Natural killer cell (primary cell): ENCODE measurements at regions not wholly inside any gene's neighbourhood (a gene's known extent, or its start where the extent isn't known, plus 50 kb on each side); places are given as distances from the start of the nearest gene placed in this dataset.

Experiments used
- ATAC-seq, 3 donors: fragments of 150-1000 bp in 2 of 3; fragments of 200-7000 bp in 1 of 3; cut with Tn5 transposase; 1 replicate in 1 of 3; 2 replicates in 2 of 3; pipeline ENCODE4 v1.10.0; 2021; ENCODE audit warnings: mild to moderate bottlenecking in 2 of 3, moderate library complexity in 2 of 3
- DNase-seq, 2 donors: peaks; one replicate each; pipeline versions ENCODE4 v3.0.0 to v3.0.0-alpha.2; 2013 to 2021; ENCODE audit warnings: mixed read lengths in 1 of 2
- H3K27ac ChIP-seq: one replicate; pipeline ENCODE4 v1.5.1; 2013; ENCODE audit warnings: mild to moderate bottlenecking, low read length
- H3K27me3 ChIP-seq: one replicate; pipeline ENCODE4 v1.6.1; 2013; ENCODE audit warnings: low read length; ENCODE audit not compliant: control insufficient read depth, insufficient read depth
- H3K36me3 ChIP-seq: one replicate; pipeline ENCODE4 v1.6.1; 2013; ENCODE audit warnings: low read length; ENCODE audit not compliant: control insufficient read depth, insufficient read depth
- H3K4me1 ChIP-seq: one replicate; pipeline ENCODE4 v1.6.1; 2013; ENCODE audit warnings: low read length; ENCODE audit not compliant: control insufficient read depth, insufficient read depth
- H3K4me3 ChIP-seq: one replicate; pipeline ENCODE4 v1.5.1; 2013; ENCODE audit warnings: low read length
- H3K9me3 ChIP-seq: one replicate; pipeline ENCODE4 v1.6.1; 2013; ENCODE audit warnings: low read length; ENCODE audit not compliant: control insufficient read depth, insufficient read depth
- H3K27ac Mint-ChIP-seq, 2 donors: one replicate each; pipeline ENCODE4 v1.8.0; 2022; ENCODE audit warnings: mild to moderate bottlenecking in 2 of 2, mixed read lengths in 2 of 2, moderate library complexity in 1 of 2
- H3K27me3 Mint-ChIP-seq, 2 donors: one replicate each; pipeline ENCODE4 v1.8.0; 2022; ENCODE audit warnings: low read depth in 2 of 2, mixed read lengths in 2 of 2
- H3K36me3 Mint-ChIP-seq: one replicate; pipeline ENCODE4 v1.8.0; 2022; ENCODE audit warnings: mixed read lengths
- H3K4me1 Mint-ChIP-seq, 2 donors: one replicate each; pipeline ENCODE4 v1.8.0; 2022; ENCODE audit warnings: mixed read lengths in 2 of 2
- H3K4me3 Mint-ChIP-seq: one replicate; pipeline ENCODE4 v1.8.0; 2022; ENCODE audit warnings: mild to moderate bottlenecking, moderate library complexity, mixed read lengths
- H3K9me3 Mint-ChIP-seq, 2 donors: one replicate each; pipeline ENCODE4 v1.8.0; 2022; ENCODE audit warnings: mixed read lengths in 2 of 2
- WGBS: methylation state at CpG from one replicate; pipeline ENCODE4 v1.1.7; 2013; ENCODE audit warnings: missing lambda C conversion rate; ENCODE audit not compliant: insufficient coverage; 5-methylcytosine and 5-hydroxymethylcytosine counted together
- intact Hi-C: fragments of 100-400 bp; cut with micrococcal nuclease; formaldehyde crosslinking; loops from one replicate; pipeline ENCODE4 v1.14.2; 2022
- TF ChIP-seq, protein P1 (sequence below): fragments of 200-600 bp; IDR thresholded peaks from one replicate; pipeline ENCODE4 v1.8.0; 2022; ENCODE audit warnings: antibody characterized with exemption

DNA sequence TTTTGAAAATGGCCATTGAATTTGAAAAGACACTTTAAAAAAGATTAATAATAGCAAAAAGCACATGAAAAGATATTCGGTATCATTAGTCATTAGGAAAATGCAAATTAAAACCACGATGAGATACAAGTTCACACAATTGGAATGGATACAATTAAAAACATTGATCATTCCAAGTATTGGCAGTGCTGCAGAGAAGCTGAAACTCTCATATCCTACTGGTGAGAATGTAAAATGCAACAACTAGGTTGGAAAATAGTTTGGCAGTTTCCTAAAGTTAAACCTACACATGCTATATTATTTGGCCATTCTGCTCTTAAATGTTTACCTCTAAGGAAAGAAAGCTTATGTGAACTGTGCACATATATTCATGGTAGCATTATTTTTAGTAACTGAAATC is 838.7 kb upstream of the PRMT6 start:
- TF ChIP-seq, protein P1, sequence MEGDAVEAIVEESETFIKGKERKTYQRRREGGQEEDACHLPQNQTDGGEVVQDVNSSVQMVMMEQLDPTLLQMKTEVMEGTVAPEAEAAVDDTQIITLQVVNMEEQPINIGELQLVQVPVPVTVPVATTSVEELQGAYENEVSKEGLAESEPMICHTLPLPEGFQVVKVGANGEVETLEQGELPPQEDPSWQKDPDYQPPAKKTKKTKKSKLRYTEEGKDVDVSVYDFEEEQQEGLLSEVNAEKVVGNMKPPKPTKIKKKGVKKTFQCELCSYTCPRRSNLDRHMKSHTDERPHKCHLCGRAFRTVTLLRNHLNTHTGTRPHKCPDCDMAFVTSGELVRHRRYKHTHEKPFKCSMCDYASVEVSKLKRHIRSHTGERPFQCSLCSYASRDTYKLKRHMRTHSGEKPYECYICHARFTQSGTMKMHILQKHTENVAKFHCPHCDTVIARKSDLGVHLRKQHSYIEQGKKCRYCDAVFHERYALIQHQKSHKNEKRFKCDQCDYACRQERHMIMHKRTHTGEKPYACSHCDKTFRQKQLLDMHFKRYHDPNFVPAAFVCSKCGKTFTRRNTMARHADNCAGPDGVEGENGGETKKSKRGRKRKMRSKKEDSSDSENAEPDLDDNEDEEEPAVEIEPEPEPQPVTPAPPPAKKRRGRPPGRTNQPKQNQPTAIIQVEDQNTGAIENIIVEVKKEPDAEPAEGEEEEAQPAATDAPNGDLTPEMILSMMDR: no peak
- peaks cover 8% of the 10 kb centered on the region for H3K36me3 Mint-ChIP-seq
- H3K9me3 Mint-ChIP-seq: peaks cover 11% of the 10 kb centered on the region in 2 donors
- no peaks in the 10 kb centered on the region for H3K4me1 Mint-ChIP-seq
- H3K27me3 ChIP-seq: no peaks in the 10 kb centered on the region
- intact Hi-C loops: no loop called here
- no peaks in the 10 kb centered on the region for H3K36me3 ChIP-seq
- H3K9me3 ChIP-seq: no peaks in the 10 kb centered on the region
- no peak overlapping the region for H3K27ac ChIP-seq
- H3K4me3 ChIP-seq: no peak overlapping the region
- no peak for DNase-seq
- no peak for ATAC-seq
- WGBS: 60% methylated on average over 2 of the region's 2 CpGs
- H3K4me3 Mint-ChIP-seq: no peak overlapping the region
- H3K27me3 Mint-ChIP-seq: no peaks in the 10 kb centered on the region
- H3K27ac Mint-ChIP-seq: no peak overlapping the region
- no peaks in the 10 kb centered on the region for H3K4me1 ChIP-seq

- Histone ChIP-seq H3K9me3 (no peaks in the 10 kb centered on the region), H3K27ac (no peak overlapping the region), H3K4me1 (no peaks in the 10 kb centered on the region), H3K4me3 (no peak overlapping the region), H3K36me3 (no peaks in the 10 kb centered on the region), H3K27me3 (no peaks in the 10 kb centered on the region)
- Mint-ChIP-seq H3K9me3 (peaks cover 7% of the 10 kb centered on the region in 2 donors), H3K4me3 (no peak overlapping the region), H3K27ac (no peak overlapping the region), H3K36me3 (peaks cover 8% of the 10 kb centered on the region), H3K27me3 (no peaks in the 10 kb centered on the region), H3K4me1 (no peaks in the 10 kb centered on the region)
- ATAC-seq (no peak), DNase-seq (no peak)
- TF ChIP-seq, protein P1: no peak
- WGBS: 69% methylated on average over 4 of the region's 4 CpGs
- intact Hi-C loops: no loop called here
Measured at GRCh38 chr1:106222403-106222802, 834.1 kb upstream of the PRMT6 start.

- intact Hi-C loops: no loop called here
- no peak overlapping the region for H3K27ac Mint-ChIP-seq
- WGBS: no CpG with 5 or more reads among the region's 1 CpG
Measured at GRCh38 chr1:106223213-106223612, 833.3 kb upstream of the PRMT6 start.

DNA sequence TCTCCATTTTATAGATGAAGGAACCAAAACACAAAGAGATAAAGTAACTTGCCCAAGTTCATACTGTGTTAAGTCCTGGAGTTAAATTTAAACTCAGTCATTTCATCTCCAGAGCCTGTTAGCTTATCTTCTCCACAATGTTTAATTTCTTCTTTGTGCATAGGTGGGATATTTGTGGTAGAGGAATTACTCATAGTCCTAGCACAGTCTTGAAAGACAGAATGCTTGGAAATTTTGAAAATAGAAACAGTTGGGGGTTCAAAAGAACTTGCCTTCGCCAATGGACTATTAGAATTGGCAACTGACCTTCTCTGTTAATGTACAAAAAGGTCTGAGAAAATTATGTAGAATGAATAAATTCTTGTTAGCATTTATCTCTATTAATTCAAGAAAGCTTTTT is 832.0 kb upstream of the PRMT6 start:
- ATAC-seq: no peak
- TF ChIP-seq, protein P1: no peak
- DNase-seq: no peak
- Histone ChIP-seq H3K27ac (no peak overlapping the region), H3K27me3 (no peaks in the 10 kb centered on the region), H3K9me3 (no peaks in the 10 kb centered on the region), H3K36me3 (no peaks in the 10 kb centered on the region), H3K4me1 (no peaks in the 10 kb centered on the region), H3K4me3 (no peak overlapping the region)
- Mint-ChIP-seq H3K4me1 (no peaks in the 10 kb centered on the region), H3K9me3 (peaks cover 7 to 12% of the 10 kb centered on the region in 2 donors), H3K36me3 (peaks cover 8% of the 10 kb centered on the region), H3K27ac (no peak overlapping the region), H3K27me3 (no peaks in the 10 kb centered on the region), H3K4me3 (no peak overlapping the region)
- 82% methylated on average over 1 of the region's 1 CpG for WGBS
- intact Hi-C loops: no loop called here

More at GRCh38 chr1:106223213-106223612, 833.3 kb upstream of the PRMT6 start:
- Mint-ChIP-seq H3K9me3 (peaks cover 7% of the 10 kb centered on the region in 2 donors), H3K27me3 (no peaks in the 10 kb centered on the region), H3K4me3 (no peak overlapping the region), H3K4me1 (no peaks in the 10 kb centered on the region), H3K36me3 (peaks cover 8% of the 10 kb centered on the region)
- Histone ChIP-seq H3K27me3 (no peaks in the 10 kb centered on the region), H3K36me3 (no peaks in the 10 kb centered on the region), H3K27ac (no peak overlapping the region), H3K4me1 (no peaks in the 10 kb centered on the region), H3K4me3 (no peak overlapping the region), H3K9me3 (no peaks in the 10 kb centered on the region)
- DNase-seq (no peak), ATAC-seq (no peak)
- TF ChIP-seq, protein P1: no peak
